Myocyte (in vitro differentiated cells): ENCODE measurements at regions not wholly inside any gene's neighbourhood (a gene's known extent, or its start where the extent isn't known, plus 50 kb on each side); places are given as distances from the start of the nearest gene placed in this dataset.
A peak's percentile ranks its signal among the peaks of the same experiment; 100 is the strongest.
"Not testable (repeated sequence)": the region's sequence is repeated elsewhere in the genome, so short reads cannot be mapped to it uniquely, and the experiment has no call there.

Experiments used
- DNase-seq: peaks from one replicate; pipeline ENCODE4 v3.0.0-alpha.2; 2012; ENCODE audit warnings: low read depth

DNA sequence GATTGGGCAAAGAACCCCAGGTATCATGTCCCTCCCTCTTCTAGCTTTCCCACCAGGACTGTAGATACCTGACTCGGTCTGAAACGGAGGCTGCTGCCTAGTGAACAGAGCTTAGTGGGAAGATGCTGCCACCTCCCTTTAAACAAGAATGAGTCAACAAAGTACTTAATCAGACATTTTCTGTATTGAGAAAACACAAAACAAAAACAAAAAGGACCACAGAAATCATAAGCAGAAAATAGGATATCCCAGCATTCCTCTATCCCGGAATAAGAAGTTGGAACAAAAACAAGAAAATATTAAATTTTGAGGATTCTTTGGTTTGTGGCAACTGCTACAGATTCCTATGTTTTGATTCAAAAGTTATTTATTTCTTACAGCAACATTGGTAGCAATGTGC is 51.7 kb upstream of the COL8A1 start:
- peak; percentile 59 for DNase-seq

DNA sequence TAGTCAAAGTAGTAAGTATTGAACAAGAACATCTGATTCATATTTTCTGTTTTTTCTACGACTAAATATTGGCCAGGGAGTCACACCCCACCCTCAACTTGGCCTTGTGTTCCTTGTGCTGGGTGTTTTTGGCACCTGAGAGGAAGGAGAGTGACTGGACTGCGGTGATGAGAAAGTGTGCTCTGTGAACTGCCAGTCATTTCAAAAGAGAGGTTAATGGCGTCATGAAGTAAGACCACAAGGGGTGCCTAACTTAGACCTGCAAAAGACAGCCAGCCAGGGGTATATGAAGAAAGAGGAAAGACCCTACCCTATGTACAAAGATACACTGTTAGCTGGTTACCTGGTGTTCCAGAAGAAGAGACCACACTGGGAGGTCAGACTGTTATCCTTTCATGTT is 58.4 kb upstream of the COL8A1 start:
- DNase-seq = no peak

DNA sequence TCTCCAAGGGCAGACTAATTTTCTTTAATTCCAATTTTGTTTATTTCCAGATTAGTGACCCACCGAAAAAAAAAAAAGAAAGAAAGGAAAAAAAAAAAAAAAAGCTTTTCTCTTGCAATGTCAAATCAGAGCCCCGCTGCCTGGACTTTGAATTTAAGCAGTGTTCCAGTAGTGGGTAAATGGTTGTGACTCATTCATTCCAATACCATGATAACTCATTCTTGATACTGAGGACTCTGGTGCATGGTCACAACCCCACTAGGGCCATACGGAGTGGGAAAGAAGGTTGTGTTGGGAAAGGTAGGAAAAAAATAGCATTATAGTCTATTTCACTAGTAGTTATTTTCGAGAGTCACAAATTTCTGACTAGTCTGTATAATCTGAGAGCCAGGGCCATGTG is 59.1 kb upstream of the COL8A1 start:
- DNase-seq = peak; percentile 70

DNA sequence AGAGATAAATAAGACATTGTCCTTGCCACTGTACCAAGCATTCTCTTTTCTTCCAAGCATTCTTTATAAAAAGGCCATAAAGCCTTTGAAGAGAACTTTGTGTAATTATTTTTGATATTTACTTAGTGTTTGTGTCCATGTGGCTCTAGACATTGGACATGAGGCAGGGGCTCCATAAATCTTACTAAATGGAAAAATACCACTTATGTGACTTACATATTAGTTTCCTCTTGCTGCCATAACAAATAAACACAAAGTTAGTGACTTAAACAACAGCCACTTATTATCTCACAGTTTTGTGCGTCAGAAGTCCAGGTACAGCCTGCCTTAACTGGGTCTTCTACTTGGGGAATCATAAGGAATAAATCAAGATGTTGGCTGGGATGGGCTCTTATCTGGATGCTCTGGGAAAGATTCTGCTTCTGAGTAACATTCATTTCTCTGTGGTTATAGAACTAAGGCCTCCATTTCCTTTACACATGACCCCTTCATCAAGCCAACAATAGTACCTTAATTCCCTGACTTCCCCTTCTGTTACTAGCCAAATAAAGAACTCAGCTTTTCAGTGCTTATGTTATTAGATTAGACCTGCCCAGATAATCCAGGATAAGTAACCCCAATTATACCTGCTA is 59.9 kb upstream of the COL8A1 start:
- no peak for DNase-seq

DNA sequence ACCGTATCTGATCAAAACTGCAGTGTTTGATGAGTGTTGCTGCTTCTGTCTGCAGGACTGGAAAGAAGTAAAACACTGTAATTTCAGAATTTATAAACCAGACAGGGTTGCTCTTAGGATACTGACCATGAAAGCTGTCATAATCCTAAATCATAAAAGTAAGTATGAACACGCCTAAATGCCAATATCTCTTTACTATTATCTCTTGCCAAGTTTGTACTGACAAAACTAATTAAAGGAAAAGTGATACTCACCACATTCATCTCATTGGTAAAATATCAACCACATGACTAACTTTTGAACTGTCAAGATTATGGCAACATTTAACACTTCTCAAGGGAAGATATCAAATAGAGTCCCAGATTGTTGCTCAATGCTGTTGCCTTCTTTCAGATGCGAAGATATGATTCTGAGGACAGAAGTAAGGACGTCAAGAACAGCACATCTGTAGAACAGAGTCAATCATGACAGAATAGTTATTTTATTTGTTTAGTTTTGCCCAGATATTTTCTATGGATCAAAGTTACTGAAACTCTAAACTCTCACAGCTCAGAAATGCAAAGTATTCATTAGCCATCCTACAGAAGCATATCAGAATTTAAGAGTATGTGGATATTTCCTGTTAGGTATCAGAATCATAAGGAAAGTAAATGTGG is 61.4 kb upstream of the COL8A1 start:
- no peak for DNase-seq

DNA sequence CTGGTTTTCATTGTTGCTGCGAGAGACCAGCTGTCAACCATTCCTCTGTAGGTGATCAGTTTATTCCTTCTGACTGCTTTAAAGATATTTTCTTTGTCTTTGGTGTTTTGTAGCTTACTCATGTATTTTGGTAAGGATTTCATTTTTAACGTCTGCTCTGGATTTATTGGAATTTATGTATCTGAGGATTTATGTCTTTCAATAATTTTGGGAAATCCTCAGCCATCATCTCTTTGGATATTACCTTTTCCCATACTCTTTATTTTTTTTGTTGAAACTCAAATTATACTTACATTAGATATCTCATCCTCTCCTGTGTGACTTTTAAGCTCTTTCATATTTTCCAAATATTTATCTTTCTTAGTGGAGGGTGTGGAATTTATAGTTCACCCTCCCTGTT is 62.7 kb upstream of the COL8A1 start:
- DNase-seq = no peak

DNA sequence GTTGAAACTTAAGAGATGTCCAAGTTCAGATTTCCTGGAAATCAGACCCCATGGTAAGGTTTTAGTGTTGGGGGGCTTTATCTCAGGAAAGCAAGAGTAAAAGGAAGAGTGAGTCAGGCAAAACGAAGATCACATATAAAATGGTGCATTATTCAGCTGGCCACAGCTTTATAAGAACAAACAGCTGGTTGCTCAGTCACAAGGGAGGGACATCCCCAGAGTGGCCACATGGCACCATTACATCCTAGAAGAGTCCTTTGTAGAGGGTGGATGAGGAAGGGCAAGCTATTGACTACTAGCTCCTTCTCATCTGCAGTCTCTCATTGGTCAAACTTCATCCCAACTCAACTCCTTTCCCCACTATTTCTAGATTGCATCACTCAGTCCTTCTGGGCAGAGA is 68.3 kb upstream of the COL8A1 start:
- DNase-seq = peak; percentile 66

DNA sequence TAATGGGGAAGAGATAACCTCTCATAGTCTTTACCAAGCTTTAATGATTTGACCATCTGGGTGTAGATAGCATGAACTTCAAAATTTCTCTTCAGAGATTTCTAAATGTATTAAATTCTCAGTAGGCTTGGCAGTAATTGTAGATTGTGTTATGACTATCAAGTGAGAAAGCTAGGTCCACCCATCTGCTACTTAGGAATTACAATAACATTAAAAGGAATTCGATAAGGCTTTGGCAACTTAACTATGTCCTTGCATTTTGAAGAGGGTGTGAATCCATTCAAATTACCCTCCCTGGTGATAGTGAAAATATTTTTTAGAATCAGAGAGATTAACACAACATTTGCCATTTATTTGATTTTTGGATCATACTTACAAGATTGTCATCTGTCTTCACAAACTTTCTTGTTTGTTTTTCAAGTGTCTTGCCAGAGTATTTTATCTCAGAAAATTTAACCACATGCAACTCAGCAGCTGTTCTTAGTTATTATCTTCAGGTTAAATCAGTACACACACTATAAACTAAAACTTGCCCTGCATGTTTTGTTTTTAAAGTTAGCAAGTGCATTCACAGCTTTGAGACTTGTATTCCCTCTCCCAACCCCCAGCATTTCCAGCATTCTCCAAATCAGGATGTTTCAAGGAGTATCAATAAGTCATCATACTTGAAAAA is 69.6 kb upstream of the COL8A1 start:
- no peak for DNase-seq

DNA sequence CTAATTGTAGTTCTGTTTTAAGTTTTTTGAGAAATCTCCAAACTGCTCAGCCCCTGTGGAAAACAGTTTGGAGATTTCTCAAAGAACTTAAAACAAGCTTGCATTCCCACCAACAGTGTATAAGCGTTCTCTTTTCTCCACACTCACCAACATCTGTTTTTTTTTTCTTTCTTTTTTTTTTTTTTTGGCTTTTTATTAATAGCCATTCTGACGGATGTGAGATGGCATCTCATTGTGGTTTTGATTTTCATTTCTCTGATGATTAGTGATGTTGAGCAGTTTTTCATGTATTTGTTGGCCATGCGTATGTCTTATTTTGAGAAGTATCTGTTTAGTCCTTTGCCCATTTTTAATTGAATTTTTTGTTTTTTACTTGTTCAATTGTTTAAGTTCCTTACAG is 73.1 kb upstream of the COL8A1 start:
- peak; percentile 47 for DNase-seq

DNA sequence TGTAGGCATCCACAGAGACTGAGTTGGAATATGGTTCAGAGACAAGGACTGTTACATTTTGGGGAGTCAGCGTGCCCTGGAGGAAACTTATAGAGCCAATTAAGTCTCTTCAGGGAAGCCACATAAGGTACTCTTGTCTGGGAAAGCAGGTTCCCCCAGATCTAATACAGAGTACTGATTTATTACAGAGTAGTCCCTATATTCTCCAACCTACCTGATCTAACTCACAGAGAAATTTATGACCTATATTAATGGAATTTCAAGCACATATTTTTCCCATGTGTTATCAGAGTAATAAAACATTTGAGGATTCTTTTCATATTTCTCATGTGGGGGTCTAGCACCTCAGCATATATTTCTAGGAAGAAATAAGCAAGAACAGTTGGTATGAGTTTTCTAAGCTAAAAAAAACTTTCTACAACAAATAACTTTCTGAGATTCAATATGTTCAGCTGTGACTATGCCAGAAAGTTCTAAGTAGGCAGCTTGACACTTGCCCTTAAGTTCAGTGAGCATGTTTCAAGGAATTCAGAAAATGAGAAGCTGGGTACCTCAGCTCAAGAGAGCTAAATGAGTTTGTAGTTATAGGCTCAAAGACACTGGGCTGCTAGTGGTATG is 75.3 kb upstream of the COL8A1 start:
- no peak for DNase-seq

DNA sequence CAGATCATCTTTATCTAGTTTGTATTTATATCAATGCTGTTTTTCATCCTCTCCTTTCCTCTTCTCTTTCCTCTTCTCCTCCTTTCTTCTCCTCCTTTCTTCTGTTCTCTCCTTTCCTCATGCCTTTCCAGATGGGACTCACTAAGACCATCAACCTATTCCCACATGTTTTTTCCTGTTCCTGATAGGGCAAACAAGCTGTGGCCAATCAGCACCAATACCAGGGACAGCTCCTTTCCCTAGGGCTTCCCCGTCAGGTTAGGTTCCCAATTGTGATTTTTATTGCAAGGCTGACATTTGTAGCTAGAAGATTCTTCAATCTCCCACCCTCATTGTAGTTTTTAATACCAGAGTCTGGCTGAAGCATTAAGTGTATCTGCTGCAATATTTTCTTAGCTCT is 76.3 kb upstream of the COL8A1 start:
- DNase-seq = peak; percentile 72

DNA sequence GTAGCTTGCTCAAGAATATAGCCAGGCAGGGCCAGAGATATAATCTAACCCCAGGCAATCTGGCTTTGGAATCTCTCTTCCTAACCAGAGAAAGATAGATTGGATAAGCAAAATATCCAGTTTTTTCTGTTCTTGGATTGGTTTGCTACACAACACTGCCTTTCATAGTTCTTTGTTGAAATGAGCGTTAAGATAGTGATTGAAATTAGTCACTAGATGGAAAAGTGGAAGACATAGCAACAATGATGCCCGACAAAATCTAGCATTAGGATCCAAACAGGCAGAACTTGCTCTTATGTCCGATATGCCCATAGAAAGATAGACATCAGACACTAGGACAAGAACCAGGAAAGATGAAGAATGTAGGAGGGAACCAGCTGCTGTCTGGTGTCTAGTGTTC is 77.3 kb upstream of the COL8A1 start:
- DNase-seq = no peak

DNA sequence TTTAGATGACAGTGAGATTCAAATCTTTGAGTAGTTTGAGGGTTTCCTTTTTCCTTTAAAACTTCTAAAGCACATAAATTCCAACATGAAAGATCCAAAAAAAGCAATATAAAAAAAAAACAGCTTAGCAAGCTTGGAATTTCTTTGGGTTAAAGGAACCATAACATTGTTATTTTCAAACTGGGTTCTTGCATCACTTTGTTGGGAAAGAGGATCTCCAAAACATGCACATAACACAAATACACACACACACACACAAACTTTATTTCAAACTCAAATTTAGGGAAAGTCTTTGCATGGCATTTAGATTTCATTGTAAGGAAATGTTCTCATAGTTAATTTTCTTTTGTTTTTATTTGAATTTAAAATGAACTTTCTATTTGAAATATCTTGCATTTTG is 79.2 kb upstream of the COL8A1 start:
- no peak for DNase-seq

DNA sequence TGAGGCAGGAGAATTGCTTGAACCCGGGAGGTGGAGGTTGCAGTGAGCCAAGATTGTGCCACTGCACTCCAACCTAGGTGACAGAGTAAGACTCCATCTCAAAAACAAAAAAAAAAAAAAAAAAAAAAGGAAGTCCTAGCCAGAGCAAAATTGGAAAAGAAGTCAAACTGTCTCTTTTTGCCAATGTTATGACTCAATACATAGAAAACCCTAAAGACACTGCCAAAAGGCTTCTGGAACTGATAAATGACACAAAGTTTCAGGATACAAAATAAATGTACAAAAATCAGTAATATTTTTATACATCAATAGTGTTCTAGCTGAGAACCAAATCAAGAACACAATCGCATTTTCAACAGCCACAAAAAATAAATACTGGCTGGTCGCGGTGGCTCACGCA is 82.5 kb upstream of the COL8A1 start:
- DNase-seq = not testable (repeated sequence)

DNA sequence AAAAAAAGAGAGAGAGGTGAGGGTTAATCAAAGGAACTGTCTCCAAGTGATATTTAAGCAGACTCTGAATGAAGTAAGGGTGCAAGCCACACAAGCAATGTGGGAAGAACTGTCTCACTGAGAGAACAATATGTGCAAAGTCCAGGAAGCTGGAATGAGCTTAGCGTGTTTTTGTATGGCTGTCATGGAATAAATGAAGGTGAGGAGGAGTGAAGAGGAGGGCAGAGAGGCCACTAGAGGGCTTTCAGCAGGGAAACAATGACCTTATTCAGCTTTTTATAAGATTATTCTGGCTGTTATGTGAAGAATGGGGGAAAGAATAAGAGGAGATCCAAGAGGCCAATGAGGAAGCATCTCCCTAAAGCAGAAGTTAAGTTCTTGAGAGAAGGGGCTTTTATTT is 86.9 kb upstream of the COL8A1 start:
- no peak for DNase-seq

DNA sequence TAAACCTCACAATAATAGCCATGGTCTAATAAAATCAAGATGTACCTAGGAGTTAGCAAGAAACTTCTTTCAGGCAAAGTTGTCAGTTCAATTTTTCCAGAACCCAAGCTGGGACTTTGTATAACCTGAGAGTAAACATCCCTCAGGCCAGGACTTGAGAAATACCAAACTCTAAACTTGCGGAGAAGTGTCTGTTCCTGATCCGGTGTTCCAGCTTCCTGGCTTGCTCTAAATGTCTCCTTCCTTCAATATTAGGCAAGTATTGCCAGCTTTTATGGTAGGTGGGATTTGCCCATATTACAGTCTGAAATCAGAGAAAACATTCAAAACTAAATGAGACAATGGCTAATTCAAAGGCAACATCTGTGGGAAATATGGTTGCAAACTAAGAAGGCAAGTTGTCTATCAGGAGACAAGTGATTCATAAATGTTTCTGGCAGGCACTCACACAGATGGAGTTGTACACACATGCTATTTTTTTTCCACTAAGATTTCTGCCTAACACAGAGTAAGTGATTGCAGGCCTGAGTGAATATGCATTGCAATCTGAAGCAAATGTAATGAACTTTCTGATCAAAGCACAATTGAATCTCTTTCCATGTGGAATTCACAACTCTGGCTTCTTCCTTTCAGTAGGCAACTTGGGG is 88.3 kb upstream of the COL8A1 start:
- peak; percentile 54 for DNase-seq

DNA sequence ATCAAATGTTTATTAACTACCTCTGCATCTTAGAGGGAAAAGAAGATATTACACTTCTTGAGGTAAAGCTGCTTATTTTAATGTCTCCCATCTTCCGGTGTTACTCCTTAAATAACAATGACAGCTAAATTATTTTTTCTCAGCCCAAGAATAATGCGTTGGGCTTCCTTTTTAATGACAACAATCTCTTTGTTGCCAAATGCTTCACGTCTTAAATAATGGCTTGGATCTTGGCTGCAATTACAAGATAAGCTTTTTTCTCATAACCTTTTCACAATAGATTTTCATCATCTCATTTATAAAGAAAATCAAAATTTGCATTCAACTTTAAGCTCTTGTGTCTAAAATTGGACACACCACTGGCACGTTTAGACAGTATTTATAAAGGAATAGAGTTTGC is 89.2 kb upstream of the COL8A1 start:
- no peak for DNase-seq

DNA sequence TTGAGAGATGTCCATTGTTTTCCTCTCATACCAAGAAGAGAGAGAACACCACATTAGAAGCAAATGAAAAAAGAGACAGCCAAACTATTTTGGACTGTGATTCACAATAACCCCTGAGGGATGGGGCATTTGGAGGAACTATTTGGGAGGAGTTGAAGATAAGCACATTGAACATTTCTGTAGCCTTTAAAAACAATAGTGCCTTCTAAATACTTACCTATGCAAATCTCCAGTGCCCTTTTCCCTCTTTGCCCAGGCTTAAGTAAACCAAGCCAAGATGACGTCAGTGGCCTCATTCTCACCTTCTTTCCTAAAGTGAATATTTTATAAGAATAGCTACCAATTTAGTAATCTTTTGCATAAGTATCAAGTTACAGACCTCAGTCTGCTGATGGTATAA is 89.7 kb upstream of the COL8A1 start:
- DNase-seq = no peak

DNA sequence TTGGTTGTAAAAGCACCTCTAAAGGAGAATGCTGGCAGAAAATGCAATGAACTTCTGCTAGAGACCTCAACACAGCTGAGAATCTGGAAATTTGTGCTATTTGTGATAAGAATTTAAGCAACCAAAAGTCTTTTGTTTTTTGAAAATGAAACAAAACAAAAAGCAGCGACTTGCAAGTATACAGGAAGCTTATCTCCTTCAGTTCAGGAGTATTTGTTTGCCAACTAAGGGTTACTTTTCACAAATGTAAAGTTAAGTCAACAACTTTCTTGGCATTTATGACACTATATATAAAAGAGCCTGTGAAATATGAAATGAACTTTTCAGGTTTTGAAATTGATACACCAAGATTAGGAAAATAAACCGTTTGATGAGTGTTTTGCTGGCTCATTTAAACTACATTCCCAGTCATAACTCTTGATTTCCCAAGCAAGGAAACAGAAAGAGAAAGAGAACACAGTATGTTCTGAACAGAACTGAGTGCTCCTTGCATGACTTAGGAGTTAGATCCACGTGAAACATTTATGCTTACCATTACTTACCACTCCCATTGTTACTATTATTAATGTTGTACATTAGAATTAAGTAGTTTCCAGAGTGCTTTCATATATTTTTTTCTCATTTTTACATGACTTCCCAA is 92.3 kb upstream of the COL8A1 start:
- DNase-seq = no peak

DNA sequence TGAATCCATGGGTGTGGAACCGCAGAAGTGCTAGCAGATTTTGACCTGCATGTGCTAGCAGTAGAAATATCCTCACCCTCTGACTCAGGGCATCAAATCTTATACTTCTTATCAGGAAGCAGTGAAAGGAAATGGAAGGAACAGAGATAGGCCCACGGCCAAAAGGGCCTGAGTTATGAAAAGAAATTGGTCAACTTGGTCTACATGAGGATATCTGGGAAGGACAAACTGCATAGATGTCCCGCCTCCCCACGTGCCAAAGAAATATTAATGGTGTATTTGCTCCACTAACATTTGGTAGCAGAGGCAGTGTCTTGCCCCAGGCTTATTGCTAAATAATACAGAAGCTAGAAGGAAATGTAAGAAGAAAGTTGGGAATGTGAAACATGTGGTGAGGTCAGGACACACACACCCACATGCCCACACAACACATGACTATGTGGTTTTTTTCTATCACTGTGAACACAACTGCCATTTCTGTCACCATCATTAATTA is 93.6 kb upstream of the COL8A1 start:
- peak; percentile 80 for DNase-seq

DNA sequence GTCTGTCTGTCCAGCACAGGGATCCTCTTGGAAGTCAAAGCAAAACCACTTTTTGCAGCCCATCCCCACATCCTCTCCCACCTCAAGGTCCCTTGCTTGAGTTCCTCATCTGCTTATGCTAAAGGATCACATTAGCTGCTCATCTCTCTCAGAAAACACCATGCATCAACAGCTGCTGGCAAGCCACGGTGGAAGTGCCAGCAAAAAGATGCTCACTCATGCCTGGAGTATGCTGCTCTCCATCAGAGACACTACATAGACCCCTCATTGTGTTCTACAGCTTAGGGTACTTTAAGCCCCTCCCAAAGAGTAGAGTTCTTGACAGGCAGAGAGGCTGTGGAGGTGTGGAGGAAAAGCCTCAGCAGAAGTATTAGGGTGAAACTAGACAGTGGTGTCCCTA is 94.6 kb upstream of the COL8A1 start:
- DNase-seq = peak; percentile 70
